RKO (cell line): ENCODE measurements at regions not wholly inside any gene's neighbourhood (a gene's known extent, or its start where the extent isn't known, plus 50 kb on each side); places are given as distances from the start of the nearest gene placed in this dataset.

Experiments
- DNase-seq: peaks from one replicate; pipeline ENCODE4 v3.0.0-alpha.2; 2016; ENCODE audit warnings: low spot score

GRCh38 chr6:12422848-12423247 is 132.7 kb downstream of the EDN1 start:
- DNase-seq = no peak

DNA sequence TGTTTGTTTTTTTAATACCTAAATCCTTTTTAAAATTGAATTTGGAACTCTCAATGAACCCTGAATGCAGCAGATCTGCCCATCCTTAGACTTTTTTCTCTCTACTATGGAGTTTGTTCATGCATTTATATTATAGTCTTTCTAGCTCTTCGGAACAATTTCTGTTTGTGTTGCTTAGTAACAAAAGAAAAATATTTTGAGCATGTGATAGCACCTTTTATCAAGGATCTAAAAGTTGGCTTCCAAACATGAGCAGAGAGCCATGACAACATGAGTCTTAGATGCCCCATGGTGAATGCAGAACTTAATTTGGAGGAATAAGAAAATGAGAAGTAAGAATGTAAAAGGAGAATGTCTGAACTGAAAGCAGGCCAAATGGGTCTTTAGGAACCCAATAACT is 133.7 kb downstream of the EDN1 start:
- DNase-seq = no peak

- DNase-seq = no peak
Observed at GRCh38 chr6:12426121-12426520, 136.0 kb downstream of the EDN1 start.

DNA sequence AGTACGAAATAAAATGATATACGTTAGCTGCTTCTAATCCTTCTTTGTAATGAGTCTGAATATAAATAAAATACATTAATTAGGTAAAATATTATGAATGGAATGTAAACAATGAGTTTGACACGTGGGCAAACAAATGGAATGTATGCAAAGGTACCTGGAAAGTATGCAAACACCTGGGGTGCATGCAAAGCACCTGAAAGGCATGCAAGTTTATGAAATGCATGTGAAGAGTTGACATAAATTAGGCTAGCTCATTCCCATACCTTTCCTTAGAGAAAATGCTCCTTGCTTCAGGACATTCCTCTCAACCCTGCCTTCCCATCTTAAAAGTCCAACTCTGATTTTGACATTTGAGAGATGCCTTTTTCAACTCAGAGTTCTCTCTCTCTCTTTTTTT is 140.9 kb downstream of the EDN1 start:
- no peak for DNase-seq

GRCh38 chr6:12436224-12436623 is 146.1 kb downstream of the EDN1 start:
- DNase-seq = no peak

GRCh38 chr6:12436683-12437082 is 146.5 kb downstream of the EDN1 start:
- DNase-seq = no peak

- no peak for DNase-seq
Observed at GRCh38 chr6:12439296-12439695, 149.1 kb downstream of the EDN1 start.

DNA sequence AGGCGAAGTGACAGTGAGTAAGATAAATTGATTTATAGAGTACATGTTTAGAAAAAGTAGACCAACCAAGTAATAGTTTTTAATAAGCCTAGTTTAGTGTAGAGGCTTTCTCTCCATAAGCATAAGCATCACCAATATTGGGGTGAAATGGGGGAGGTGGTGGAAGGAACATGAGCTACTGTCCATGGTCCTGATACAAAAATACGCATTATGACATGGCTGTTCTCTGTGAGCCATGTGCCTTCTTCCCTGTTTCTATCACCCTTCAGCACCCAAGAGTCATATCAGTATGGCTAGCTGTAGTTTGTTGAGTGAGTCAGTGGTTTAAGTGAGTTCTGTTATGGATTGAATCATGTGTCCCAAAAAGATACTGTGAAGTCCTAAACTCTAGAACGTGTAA is 150.8 kb downstream of the EDN1 start:
- peak; percentile 14 for DNase-seq

GRCh38 chr6:12442455-12442854 is 152.3 kb downstream of the EDN1 start:
- DNase-seq = no peak

DNA sequence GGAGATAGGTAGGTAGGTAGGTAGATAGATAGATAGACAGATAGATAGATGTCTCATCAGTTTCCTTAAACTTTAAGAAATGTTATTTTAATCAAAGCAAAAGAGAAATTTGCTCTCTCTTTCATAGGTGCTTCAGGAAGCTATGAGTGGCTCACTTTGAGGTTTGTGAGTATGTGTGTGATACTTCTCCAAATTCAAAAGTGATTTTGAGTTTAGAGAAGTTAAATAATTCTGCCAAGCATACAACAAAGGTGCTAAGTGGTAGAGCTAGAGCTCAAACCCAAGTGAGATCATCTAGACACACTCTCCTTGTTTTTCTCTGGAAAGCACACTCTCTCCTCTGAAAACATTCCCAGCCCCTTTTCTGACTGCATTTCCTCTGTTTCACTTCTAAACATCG is 156.2 kb downstream of the EDN1 start:
- DNase-seq = no peak

GRCh38 chr6:12449447-12449846 is 159.3 kb downstream of the EDN1 start:
- no peak for DNase-seq

DNA sequence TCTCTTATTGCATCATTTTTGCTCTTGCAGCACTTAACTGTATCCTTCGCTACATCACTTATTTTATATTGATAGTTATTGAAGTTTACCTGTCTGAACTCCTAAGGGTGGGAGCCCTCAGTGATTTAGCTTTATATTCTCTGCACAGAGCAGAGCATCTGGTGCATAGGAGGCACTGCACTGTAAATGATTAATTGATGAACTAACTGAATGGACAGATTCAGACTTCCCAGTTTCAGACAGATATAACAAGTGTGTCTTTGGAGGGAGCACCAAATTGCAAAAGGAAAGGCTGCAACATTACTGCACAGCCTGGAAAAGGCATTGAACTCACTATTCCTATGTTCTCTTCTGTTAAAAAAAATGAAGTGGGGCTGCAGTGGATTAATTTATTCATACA is 160.3 kb downstream of the EDN1 start:
- DNase-seq = no peak

DNA sequence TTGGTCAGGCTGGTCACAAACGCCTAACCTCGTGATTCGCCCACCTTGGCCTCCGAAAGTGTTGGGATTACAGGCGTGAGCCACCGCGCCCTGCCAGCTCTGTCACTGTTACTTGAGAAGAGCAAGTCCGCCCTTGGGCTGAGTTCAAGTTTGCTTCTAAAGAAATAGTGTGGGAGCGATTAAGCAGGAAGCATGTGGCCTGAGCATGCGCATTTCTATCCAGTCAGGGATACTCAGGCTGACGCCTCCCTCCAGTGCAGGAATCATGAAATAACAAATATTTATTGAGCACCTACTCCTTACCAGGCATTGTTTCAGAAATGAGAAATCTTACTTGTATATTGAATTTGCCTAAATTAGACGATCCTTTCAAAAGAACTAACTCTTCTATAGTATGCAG is 166.2 kb downstream of the EDN1 start:
- DNase-seq = no peak

DNA sequence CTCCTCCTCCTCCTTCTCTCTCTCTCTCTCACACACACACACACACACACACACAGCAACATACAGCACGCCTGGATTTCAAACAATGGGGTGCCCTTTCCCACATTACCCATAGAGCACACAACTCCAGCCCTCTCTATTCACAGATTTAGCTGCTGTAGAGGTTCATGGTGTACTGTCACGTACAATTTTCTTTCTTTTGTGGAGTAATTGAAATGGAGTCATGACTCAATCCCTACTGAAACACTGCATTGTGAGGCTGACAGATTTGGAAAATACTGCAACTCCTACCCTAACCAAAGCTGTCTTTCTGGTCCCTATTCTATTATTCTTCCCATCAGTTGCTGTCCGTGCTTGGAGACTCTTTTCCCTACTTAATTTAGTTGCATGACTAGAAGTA is 166.9 kb downstream of the EDN1 start:
- no peak for DNase-seq

DNA sequence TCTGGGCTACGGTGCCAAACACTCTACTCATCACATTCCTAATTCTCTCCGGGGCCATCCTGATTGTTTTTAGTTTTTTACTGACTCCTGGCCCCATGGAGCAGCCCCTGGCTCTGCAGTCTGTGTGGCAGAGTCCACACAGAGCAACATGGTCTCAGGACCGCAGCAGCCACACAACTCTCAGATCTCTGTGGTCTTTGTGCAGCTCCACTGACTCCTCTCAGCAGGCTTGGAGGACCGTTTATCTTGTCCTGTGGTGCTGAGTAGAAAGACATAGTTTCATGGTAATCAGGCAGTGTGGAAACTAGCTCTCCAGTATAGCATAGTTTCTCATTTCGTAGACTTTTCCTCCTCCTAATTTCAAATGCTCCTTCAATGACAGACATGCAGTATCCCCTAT is 168.4 kb downstream of the EDN1 start:
- DNase-seq = no peak

DNA sequence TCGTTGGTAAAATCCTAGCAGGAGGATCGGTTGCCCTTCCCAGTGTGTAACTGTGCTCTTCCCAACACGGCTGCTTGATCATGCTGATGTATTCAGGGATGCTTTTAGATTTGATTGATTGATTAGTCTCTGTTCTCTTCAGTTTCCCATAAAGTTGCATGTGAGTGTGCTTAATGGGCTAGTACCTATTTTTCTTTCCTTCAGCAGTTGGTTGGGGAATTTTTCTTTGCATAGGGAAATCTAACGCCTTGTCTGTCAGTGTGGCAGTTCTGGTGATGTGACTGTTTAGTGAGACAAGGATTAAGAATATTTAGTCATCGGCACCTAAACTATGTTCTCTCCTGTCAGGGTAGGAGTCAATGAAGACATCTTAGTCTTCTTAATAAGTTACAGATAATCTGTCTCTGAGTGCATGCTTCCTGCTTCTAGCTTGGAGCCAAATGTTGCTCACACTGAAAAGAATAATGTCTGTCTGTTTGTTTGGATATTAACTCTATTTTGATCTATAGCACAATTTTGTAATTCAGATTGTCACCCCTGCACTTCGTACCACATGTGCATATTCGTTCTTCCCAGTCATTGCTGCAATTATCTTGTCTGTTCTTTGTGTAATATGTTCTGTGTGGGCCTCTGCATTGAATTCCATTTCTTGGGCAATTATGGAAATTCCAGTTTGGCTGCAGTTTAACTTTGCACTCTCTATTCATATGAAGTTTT is 169.9 kb downstream of the EDN1 start:
- DNase-seq = no peak

- no peak for DNase-seq
Observed at GRCh38 chr6:12467706-12468670, 177.8 kb downstream of the EDN1 start.

DNA sequence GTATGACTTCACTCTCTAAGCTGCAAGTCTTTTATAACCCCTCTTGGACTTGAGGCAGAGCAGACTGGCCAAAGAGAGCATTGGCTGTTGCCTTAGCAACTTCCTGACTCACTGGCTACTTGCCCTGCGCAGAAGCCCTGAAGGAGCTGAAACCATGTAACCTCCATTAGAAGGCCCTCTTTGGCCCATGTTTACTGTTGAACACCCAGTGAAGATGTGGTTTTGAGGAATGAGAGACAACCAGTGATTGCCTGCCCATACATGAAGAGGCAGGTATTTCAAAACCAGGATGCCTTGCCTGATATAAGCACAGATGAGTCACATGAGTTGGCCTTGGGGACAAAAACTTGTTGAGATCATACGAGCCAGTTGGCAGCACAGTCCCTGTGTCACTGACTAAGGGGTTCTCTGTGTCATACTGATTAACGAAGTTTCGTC is 182.5 kb downstream of the EDN1 start:
- DNase-seq = peak; percentile 12

- DNase-seq = no peak
Observed at GRCh38 chr6:12473494-12473893, 183.3 kb downstream of the EDN1 start.

- DNase-seq = no peak
Observed at GRCh38 chr6:12474167-12475140, 184.3 kb downstream of the EDN1 start.

GRCh38 chr6:12476484-12476883 is 186.3 kb downstream of the EDN1 start:
- DNase-seq = no peak

DNA sequence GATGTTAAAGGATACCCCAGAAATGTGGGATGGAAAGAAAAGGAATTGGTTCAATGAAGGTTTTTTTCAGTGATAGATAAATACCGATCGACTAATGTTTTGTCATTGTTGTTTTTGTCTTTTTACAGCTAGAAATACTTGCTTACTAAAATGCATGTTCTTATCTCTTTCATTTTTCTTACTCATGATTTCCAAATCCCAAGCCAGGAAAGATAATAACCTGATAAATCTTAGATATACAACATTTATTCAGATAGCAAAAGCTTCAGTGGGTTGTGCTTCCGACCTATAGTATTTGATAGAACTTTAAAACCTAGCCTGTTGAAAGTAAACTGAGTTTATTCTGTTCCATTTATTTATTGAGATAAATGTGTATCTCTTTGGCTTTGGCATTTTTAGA is 187.5 kb downstream of the EDN1 start:
- no peak for DNase-seq
